Stimulated activated CD8-positive, alpha-beta memory T cell treated with anti-CD3 and anti-CD28 coated beads, Interleukin-4, amount 100 ng/mL, for 4 hours (primary cell): ENCODE measurements at regions not wholly inside any gene's neighbourhood (a gene's known extent, or its start where the extent isn't known, plus 50 kb on each side); places are given as distances from the start of the nearest gene placed in this dataset.
"Not testable (repeated sequence)": the region's sequence is repeated elsewhere in the genome, so short reads cannot be mapped to it uniquely, and the experiment has no call there.

Experiments
- DNase-seq, 2 donors: peaks; one replicate each; pipeline ENCODE4 v3.0.0-alpha.2; 2020; ENCODE audit warnings: low read depth in 2 of 2, low spot score in 1 of 2

GRCh38 chr19:29060813-29061364, 152.1 kb downstream of the UQCRFS1 start:
- no peak for DNase-seq

GRCh38 chr19:29056535-29056934, 156.4 kb downstream of the UQCRFS1 start:
- no peak for DNase-seq

- no peak for DNase-seq
Measured at GRCh38 chr19:29054886-29055675, 157.9 kb downstream of the UQCRFS1 start.

- DNase-seq = no peak
Measured at GRCh38 chr19:29048873-29049272, 164.1 kb downstream of the UQCRFS1 start.

GRCh38 chr19:29045679-29046254, 167.2 kb downstream of the UQCRFS1 start:
- DNase-seq = no peak

GRCh38 chr19:29044037-29044436, 168.9 kb downstream of the UQCRFS1 start:
- DNase-seq = no peak

- DNase-seq = no peak
Measured at GRCh38 chr19:29042450-29042849, 170.5 kb downstream of the UQCRFS1 start.

GRCh38 chr19:29040951-29041350, 172.0 kb downstream of the UQCRFS1 start:
- no peak for DNase-seq

GRCh38 chr19:29040292-29040691, 172.7 kb downstream of the UQCRFS1 start:
- DNase-seq = no peak

- not testable (repeated sequence) for DNase-seq
Measured at GRCh38 chr19:29039036-29039435, 173.9 kb downstream of the UQCRFS1 start.

- DNase-seq = no peak
Measured at GRCh38 chr19:29031216-29031615, 181.7 kb downstream of the UQCRFS1 start.

GRCh38 chr19:29029268-29029958, 183.5 kb downstream of the UQCRFS1 start:
- DNase-seq = no peak

- no peak for DNase-seq
Measured at GRCh38 chr19:29022599-29022998, 190.4 kb downstream of the UQCRFS1 start.

- no peak for DNase-seq
Measured at GRCh38 chr19:29022165-29022564, 190.8 kb downstream of the UQCRFS1 start.

GRCh38 chr19:29021232-29021916, 191.6 kb downstream of the UQCRFS1 start:
- DNase-seq = no peak

- no peak for DNase-seq
Measured at GRCh38 chr19:29019403-29019802, 193.5 kb downstream of the UQCRFS1 start.

- DNase-seq = no peak
Measured at GRCh38 chr19:29018542-29018941, 194.4 kb downstream of the UQCRFS1 start.

GRCh38 chr19:29017788-29018187, 195.2 kb downstream of the UQCRFS1 start:
- no peak for DNase-seq

GRCh38 chr19:29016926-29017760, 195.8 kb downstream of the UQCRFS1 start:
- DNase-seq = no peak

- DNase-seq = no peak
Measured at GRCh38 chr19:29016353-29016752, 196.6 kb downstream of the UQCRFS1 start.
